ENCODE measurements at regions not wholly inside any gene's neighbourhood (a gene's known extent, or its start where the extent isn't known, plus 50 kb on each side); places are given as distances from the start of the nearest gene placed in this dataset.

GRCh38 chr7:25930492-25931048, 221.4 kb upstream of the NFE2L3 start:
- TF ChIP-seq YY1 (IDR thresholded peaks at IDR 0.05; ENCODE audit: insufficient read depth, insufficient read length) (no peak), SUZ12 (IDR thresholded peaks at IDR 0.05; ENCODE audit: extremely low read depth, insufficient read depth, insufficient read length) (no peak)

Data from NT2/D1 (cell line).